IMR-90 (cell line): ENCODE measurements at regions not wholly inside any gene's neighbourhood (a gene's known extent, or its start where the extent isn't known, plus 50 kb on each side); places are given as distances from the start of the nearest gene placed in this dataset.

ENCODE experiments used
- CEBPB ChIP-seq: IDR thresholded peaks from 2 replicates; pipeline ENCODE4 v1.6.1; 2012; ENCODE audit warnings: low read depth, low read length, improper control_type of control experiment
- CHD1 ChIP-seq: IDR thresholded peaks from 2 replicates; pipeline ENCODE4 v1.6.1; 2012; ENCODE audit warnings: low read depth, low read length, improper control_type of control experiment
- CTCF ChIP-seq: conservative IDR thresholded peaks from 2 replicates; pipeline ENCODE4 v1.5.1; 2012; ENCODE audit warnings: mild to moderate bottlenecking, low read depth, low read length, improper control_type of control experiment
- POLR2A ChIP-seq: IDR thresholded peaks from 2 replicates; pipeline ENCODE4 v1.6.1; 2012; ENCODE audit warnings: mild to moderate bottlenecking, low read depth, low read length

DNA sequence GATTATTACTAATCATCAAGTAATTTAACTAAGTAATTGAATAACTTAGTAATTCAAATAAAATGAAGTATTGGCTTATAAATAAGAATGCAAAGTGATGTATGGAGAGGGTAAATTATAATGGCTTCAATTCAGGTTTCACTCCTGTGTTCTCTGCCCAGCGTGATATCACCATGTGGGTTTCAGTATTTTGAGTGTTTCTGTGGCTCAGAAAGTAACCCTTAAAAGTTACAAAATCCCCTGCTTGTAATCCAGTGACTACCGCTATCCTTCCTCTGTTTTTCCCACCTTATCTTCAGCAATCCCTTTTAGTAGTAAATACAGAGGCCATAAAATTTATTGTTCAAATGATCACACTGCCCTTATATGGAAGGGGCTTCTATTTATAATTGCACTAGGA is 316.4 kb upstream of the CFAP20DC start:
- TF ChIP-seq POLR2A, result no peak
- no peak for TF ChIP-seq CTCF
- no peak for TF ChIP-seq CHD1
- TF ChIP-seq CEBPB, result no peak
